Aorta (tissue), 5 donors: ENCODE measurements at regions not wholly inside any gene's neighbourhood (a gene's known extent, or its start where the extent isn't known, plus 50 kb on each side); places are given as distances from the start of the nearest gene placed in this dataset.

Experiments
- ATAC-seq: fragments of 200-7000 bp; cut with Tn5 transposase; one replicate; pipeline ENCODE4 v1.9.1; 2022; ENCODE audit warnings: moderate library complexity; ENCODE audit not compliant: low FRiP score
- DNase-seq, 2 donors: peaks; one replicate each; pipeline ENCODE4 v3.0.0-alpha.2; 2020
- H3K27ac ChIP-seq, 2 donors: one replicate each; pipeline ENCODE4 v1.5.1; 2013; ENCODE audit warnings: low read length in 2 of 2, mild to moderate bottlenecking in 2 of 2, moderate library complexity in 2 of 2, control low read depth in 1 of 2, inconsistent platforms in 1 of 2, low read depth in 1 of 2
- H3K27me3 ChIP-seq, 2 donors: one replicate each; pipeline ENCODE4 v1.6.1; 2013; ENCODE audit warnings: control low read depth in 1 of 2, low read length in 1 of 2, mild to moderate bottlenecking in 1 of 2, moderate library complexity in 1 of 2; ENCODE audit not compliant: insufficient read depth in 2 of 2, control insufficient read depth in 1 of 2
- H3K36me3 ChIP-seq, 2 donors: one replicate each; pipeline ENCODE4 v1.6.1; 2013; ENCODE audit warnings: control low read depth in 1 of 2, low read length in 1 of 2, mild to moderate bottlenecking in 1 of 2; ENCODE audit not compliant: insufficient read depth in 2 of 2, control insufficient read depth in 1 of 2
- H3K4me1 ChIP-seq, 2 donors: one replicate each; pipeline ENCODE4 v1.6.1; 2013; ENCODE audit warnings: low read length in 2 of 2, control low read depth in 1 of 2, mild to moderate bottlenecking in 1 of 2, moderate library complexity in 1 of 2; ENCODE audit not compliant: insufficient read depth in 2 of 2, control insufficient read depth in 1 of 2
- H3K4me3 ChIP-seq, 2 donors: one replicate each; pipeline ENCODE4 v1.5.1; 2013; ENCODE audit warnings: low read length in 2 of 2, control low read depth in 1 of 2, mild to moderate bottlenecking in 1 of 2
- H3K9me3 ChIP-seq: one replicate; pipeline ENCODE4 v1.6.1; 2013; ENCODE audit warnings: mild to moderate bottlenecking, low read length; ENCODE audit not compliant: control insufficient read depth
- WGBS, 2 donors: extraction: QIAGEN DNeasy Blood & Tissue Kit; methylation state at CpG; one replicate each; pipeline ENCODE4 v1.1.7; 2013; 5-methylcytosine and 5-hydroxymethylcytosine counted together
- intact Hi-C, 2 donors: fragments of 100-400 bp; cut with DNase I; formaldehyde crosslinking; loops; one replicate each; pipeline versions ENCODE4 v1.14.2 to v1.15.0; 2022
- donor health status: healthy with polysubstance abuse.
- donor health status: Bipolar disorder and iron deficiency.
- donor health status: DM: no; HTN: no; CAD: no.
- donor health status: DM: no; HTN: no; CAD: no.
- donor health status: DM: yes; HTN: yes; CAD: no.

DNA sequence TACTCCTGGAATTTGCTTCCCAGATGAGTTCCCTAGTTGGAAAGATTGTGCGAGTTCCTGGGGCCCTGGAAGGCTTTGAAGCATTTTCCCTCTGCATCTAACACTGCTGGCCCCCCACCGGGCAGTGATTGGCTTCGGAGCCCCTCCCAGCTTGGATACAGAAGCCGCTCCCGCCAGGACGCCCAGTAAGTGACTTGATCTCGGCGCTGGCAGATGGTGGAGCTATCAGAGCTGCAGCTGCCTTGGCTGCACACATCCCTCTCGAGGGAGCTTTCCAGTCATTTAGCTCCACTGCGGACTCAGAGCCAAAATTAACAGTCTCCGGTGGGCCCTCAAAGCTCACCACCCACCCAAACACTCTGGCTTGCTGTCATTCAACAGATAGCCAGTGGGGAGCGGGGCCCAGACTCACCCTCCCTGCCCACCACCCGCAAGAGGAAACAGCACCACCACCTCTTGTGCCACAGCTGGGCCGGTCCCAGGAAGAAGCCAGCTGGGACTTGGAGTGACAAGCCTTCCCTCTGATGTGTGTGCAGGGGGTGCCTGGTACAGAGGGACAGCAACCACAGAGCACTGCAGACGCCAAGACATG is 162.3 kb downstream of the TRIM29 start:
- Histone ChIP-seq H3K4me1 (no peaks in the 10 kb centered on the region), H3K27me3 (no peaks in the 10 kb centered on the region), H3K9me3 (no peaks in the 10 kb centered on the region), H3K4me3 (no peak overlapping the region), H3K27ac (no peak overlapping the region), H3K36me3 (no peaks in the 10 kb centered on the region)
- 11% methylated on average over 15 of the region's 15 CpGs for WGBS, 2 donors
- ATAC-seq: no peak
- intact Hi-C loops: no loop called here
- DNase-seq: no peak

GRCh38 chr11:119974467-119974866 is 163.4 kb downstream of the TRIM29 start:
- WGBS, 2 donors: 64 to 78% methylated on average over 4 of the region's 4 CpGs
- DNase-seq (no peak), ATAC-seq (no peak)
- H3K4me3 ChIP-seq: no peak overlapping the region
- no peaks in the 10 kb centered on the region for H3K9me3 ChIP-seq
- intact Hi-C loops: no loop called here
- no peaks in the 10 kb centered on the region for H3K27me3 ChIP-seq
- H3K4me1 ChIP-seq: no peaks in the 10 kb centered on the region
- no peaks in the 10 kb centered on the region for H3K36me3 ChIP-seq
- no peak overlapping the region for H3K27ac ChIP-seq

DNA sequence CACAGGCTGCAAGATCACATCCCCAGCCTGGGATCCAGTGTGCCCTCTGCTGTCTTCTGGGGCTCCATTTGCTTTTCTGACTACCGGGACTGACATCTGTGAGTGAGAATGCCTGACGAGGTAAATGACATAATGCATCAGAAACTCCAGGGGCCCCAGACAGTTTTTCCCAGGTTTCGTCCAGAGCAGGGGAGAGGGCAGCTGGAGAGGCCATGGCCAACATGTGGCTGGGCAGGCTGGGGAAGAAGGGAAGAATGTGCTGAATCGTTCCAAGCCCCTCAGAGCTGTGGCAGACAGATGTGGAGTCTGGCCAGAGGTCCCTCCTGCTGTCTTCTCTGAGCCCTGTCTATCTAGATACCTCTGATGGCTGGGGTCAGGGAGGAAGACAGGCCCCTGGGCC is 163.9 kb downstream of the TRIM29 start:
- ATAC-seq: no peak
- no peaks in the 10 kb centered on the region for H3K27me3 ChIP-seq
- no peaks in the 10 kb centered on the region for H3K36me3 ChIP-seq
- H3K4me1 ChIP-seq: no peaks in the 10 kb centered on the region
- no peak overlapping the region for H3K27ac ChIP-seq
- DNase-seq: no peak
- no peaks in the 10 kb centered on the region for H3K9me3 ChIP-seq
- WGBS, 2 donors: 56 to 64% methylated on average over 4 of the region's 4 CpGs
- H3K4me3 ChIP-seq: no peak overlapping the region
- intact Hi-C loops: no loop called here

- no peaks in the 10 kb centered on the region for H3K9me3 ChIP-seq
- no peaks in the 10 kb centered on the region for H3K4me1 ChIP-seq
- H3K27ac ChIP-seq: no peak overlapping the region
- no peak overlapping the region for H3K4me3 ChIP-seq
- DNase-seq (no peak), ATAC-seq (no peak)
- H3K36me3 ChIP-seq: no peaks in the 10 kb centered on the region
- intact Hi-C loops: no loop called here
- H3K27me3 ChIP-seq: no peaks in the 10 kb centered on the region
- 95% methylated on average over 2 of the region's 2 CpGs for WGBS, 2 donors
Measured at GRCh38 chr11:119972281-119972680, 165.6 kb downstream of the TRIM29 start.

DNA sequence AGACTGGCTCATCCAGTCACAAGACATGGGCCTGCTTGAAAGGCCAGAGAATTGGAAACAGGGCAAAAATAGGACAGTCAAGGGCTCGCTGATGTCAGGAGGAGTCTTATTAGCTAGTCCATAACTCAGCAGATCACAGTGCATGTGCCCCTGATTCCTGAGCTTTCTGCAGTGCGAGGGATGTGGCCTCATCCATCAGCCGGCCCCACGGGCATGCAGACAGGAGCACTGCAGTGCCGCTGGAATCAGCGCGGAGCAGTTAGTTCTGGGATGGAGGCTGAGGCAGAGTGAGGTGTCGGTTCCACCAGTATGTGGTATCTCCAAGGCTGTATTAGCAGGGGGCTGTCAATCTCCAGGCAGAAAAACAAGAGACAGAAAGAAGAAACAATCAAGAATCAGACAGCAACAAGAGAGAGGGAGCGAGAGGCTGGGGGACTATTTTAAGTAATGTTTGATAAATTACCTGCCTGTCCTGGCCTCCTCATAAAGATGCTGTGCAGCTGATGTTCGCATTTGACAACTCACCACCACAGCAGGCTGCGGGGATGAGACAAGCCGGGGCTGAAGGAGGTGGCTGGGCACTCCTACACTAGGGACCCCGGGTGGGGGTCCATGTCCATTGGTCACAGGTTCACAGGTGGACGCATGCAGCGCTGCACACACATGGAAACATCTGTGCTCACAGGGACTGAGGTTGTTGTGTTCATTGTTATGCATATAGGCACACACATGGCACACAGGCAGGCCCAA is 167.2 kb downstream of the TRIM29 start:
- intact Hi-C loops: no loop called here
- ATAC-seq: no peak
- peak in 1 of 2 donors; percentile 49 for DNase-seq

GRCh38 chr11:119964136-119965025 is 173.5 kb downstream of the TRIM29 start:
- Histone ChIP-seq H3K4me3 (no peak overlapping the region), H3K36me3 (no peaks in the 10 kb centered on the region), H3K27me3 (no peaks in the 10 kb centered on the region), H3K4me1 (no peaks in the 10 kb centered on the region), H3K9me3 (no peaks in the 10 kb centered on the region), H3K27ac (no peak overlapping the region)
- 58 to 59% methylated on average over 8 of the region's 8 CpGs for WGBS, 2 donors
- DNase-seq (no peak), ATAC-seq (no peak)
- intact Hi-C loops: no loop called here

More for the DNA sequence above, 167.2 kb downstream of the TRIM29 start:
- H3K27ac ChIP-seq: no peak overlapping the region
- WGBS, 2 donors: 56 to 71% methylated on average over 15 of the region's 15 CpGs
- no peak overlapping the region for H3K4me3 ChIP-seq
- H3K36me3 ChIP-seq: no peaks in the 10 kb centered on the region
- no peaks in the 10 kb centered on the region for H3K4me1 ChIP-seq
- no peaks in the 10 kb centered on the region for H3K27me3 ChIP-seq
- no peaks in the 10 kb centered on the region for H3K9me3 ChIP-seq

DNA sequence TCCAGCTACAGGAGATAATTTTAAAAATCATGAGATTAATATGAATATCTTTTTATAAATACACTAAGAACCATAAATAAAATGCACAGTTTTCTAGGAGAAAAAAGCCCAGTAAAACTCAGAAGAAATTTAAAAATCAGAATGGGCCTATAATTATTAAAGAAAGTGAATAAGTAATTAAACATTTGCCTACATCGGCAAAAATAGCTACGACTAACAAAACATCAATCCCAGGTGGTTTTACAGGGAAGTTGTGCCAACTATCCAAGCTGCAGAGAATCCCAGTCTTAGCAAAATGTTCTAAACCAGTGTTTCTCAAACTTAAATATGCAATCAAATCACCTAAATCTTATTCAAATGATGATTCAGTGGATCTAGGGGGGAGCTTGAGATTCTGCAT is 180.0 kb downstream of the TRIM29 start:
- H3K4me1 ChIP-seq: no peaks in the 10 kb centered on the region
- H3K4me3 ChIP-seq: no peak overlapping the region
- H3K9me3 ChIP-seq: no peaks in the 10 kb centered on the region
- H3K27ac ChIP-seq: no peak overlapping the region
- H3K27me3 ChIP-seq: no peaks in the 10 kb centered on the region
- no peaks in the 10 kb centered on the region for H3K36me3 ChIP-seq
- intact Hi-C loops: no loop called here
- 63 to 68% methylated on average over 2 of the region's 2 CpGs for WGBS, 2 donors
- DNase-seq (no peak), ATAC-seq (no peak)

DNA sequence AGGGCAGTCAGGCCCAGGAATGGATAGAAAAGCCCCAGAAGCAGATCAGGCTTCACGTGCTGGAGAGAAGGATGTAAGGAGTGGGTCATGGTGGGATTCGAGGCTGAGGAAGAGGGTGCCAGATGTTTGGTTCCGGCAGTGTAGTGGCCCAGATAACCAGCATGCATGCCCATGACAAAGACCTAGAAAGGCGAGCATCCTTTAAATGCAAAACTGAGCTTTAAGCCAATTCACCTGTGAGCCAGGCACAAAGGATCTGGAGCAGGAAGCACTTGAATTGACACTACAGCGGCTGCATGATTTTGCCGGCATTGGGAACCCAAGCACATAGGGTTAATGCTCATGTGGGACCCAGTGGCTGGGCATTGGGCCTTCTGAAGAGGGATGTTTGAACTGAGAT is 185.5 kb downstream of the TRIM29 start:
- Histone ChIP-seq H3K4me3 (no peak overlapping the region), H3K27ac (no peak overlapping the region), H3K27me3 (no peaks in the 10 kb centered on the region), H3K4me1 (no peaks in the 10 kb centered on the region), H3K36me3 (no peaks in the 10 kb centered on the region), H3K9me3 (no peaks in the 10 kb centered on the region)
- ATAC-seq (no peak), DNase-seq (no peak)
- WGBS, 2 donors: 70 to 74% methylated on average over 6 of the region's 6 CpGs
- intact Hi-C loops: no loop called here
